ENCODE measurements at regions not wholly inside any gene's neighbourhood (a gene's known extent, or its start where the extent isn't known, plus 50 kb on each side); places are given as distances from the start of the nearest gene placed in this dataset.

- Histone ChIP-seq H3K27me3 (ENCODE audit: insufficient read depth, poor library complexity, severe bottlenecking) (peaks cover 3% of the 10 kb centered on the region), H3K4me3 (replicated peaks; ENCODE audit: insufficient read depth, low read length) (no peak overlapping the region), H3K27ac (replicated peaks) (no peak overlapping the region)
- no peak for DNase-seq (ENCODE audit: low read depth in 1 of 2, low spot score in 1 of 2)
- TF ChIP-seq POLR2AphosphoS5 (IDR thresholded peaks at IDR 0.05; ENCODE audit: low read depth) (no peak), CTCF (IDR thresholded peaks at IDR 0.05; ENCODE audit: insufficient read depth, low read length) (no peak), REST (IDR thresholded peaks at IDR 0.05; ENCODE audit: insufficient replicate concordance, low read depth) (no peak), GABPA (IDR thresholded peaks at IDR 0.05; ENCODE audit: low read depth) (no peak), SPI1 (IDR thresholded peaks at IDR 0.05; ENCODE audit: borderline replicate concordance, low read depth) (no peak)
These were observed 500.8 kb upstream of the ADGRL2 start for GRCh38 chr1:81299892-81300291.

DNA sequence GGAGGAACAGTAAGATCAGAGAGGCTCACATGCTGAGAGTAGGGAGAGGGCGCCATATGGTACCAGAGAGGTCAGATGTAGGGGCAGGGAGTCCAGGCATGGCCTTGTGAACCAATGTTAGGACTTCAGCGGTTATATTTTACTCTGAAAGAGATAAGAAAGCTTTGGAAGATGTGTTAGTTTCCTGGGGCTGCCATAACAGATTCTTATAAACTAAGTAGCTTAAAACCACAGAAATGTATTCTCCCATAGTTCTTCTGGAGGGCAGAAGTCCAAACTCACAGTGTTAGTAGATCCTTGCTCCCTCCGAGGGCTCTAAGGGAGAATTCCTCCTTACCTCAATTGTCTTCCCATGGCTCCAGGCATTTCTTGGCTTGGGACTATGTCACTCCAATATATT is 502.5 kb upstream of the ADGRL2 start:
- DNase-seq (ENCODE audit: low read depth in 1 of 2, low spot score in 1 of 2): no peak
- Histone ChIP-seq H3K27me3 (ENCODE audit: insufficient read depth, poor library complexity, severe bottlenecking) (no peaks in the 10 kb centered on the region), H3K27ac (replicated peaks) (no peak overlapping the region), H3K4me3 (replicated peaks; ENCODE audit: insufficient read depth, low read length) (no peak overlapping the region)
- no peak for TF ChIP-seq POLR2AphosphoS5 (IDR thresholded peaks at IDR 0.05; ENCODE audit: low read depth)
- no peak for TF ChIP-seq REST (IDR thresholded peaks at IDR 0.05; ENCODE audit: insufficient replicate concordance, low read depth)
- TF ChIP-seq CTCF (IDR thresholded peaks at IDR 0.05; ENCODE audit: insufficient read depth, low read length): no peak
- no peak for TF ChIP-seq SPI1 (IDR thresholded peaks at IDR 0.05; ENCODE audit: borderline replicate concordance, low read depth)
- no peak for TF ChIP-seq GABPA (IDR thresholded peaks at IDR 0.05; ENCODE audit: low read depth)

- DNase-seq (ENCODE audit: low read depth in 1 of 2, low spot score in 1 of 2): no peak
- Histone ChIP-seq H3K27me3 (ENCODE audit: insufficient read depth, poor library complexity, severe bottlenecking) (no peaks in the 10 kb centered on the region), H3K4me3 (replicated peaks; ENCODE audit: insufficient read depth, low read length) (no peak overlapping the region), H3K27ac (replicated peaks) (no peak overlapping the region)
- TF ChIP-seq POLR2AphosphoS5 (IDR thresholded peaks at IDR 0.05; ENCODE audit: low read depth) (no peak), GABPA (IDR thresholded peaks at IDR 0.05; ENCODE audit: low read depth) (no peak), CTCF (IDR thresholded peaks at IDR 0.05; ENCODE audit: insufficient read depth, low read length) (no peak), REST (IDR thresholded peaks at IDR 0.05; ENCODE audit: insufficient replicate concordance, low read depth) (no peak), SPI1 (IDR thresholded peaks at IDR 0.05; ENCODE audit: borderline replicate concordance, low read depth) (no peak)
These were observed 504.1 kb upstream of the ADGRL2 start for GRCh38 chr1:81296601-81297000.
